C4-2B (cell line): ENCODE measurements at regions not wholly inside any gene's neighbourhood (a gene's known extent, or its start where the extent isn't known, plus 50 kb on each side); places are given as distances from the start of the nearest gene placed in this dataset.

Experiments used
- CTCF ChIP-seq: fragments of 450-650 bp; conservative IDR thresholded peaks from 2 replicates; pipeline ENCODE4 v1.5.1; 2017; ENCODE audit warnings: mild to moderate bottlenecking
- ZFX ChIP-seq: fragments of 450-650 bp; IDR thresholded peaks from 2 replicates; pipeline ENCODE4 v1.6.1; 2017

- TF ChIP-seq CTCF (no peak), ZFX (no peak)
Measured at GRCh38 chr1:55932402-55932801, 647.0 kb downstream of the PLPP3 start.
